ENCODE measurements at regions not wholly inside any gene's neighbourhood (a gene's known extent, or its start where the extent isn't known, plus 50 kb on each side); places are given as distances from the start of the nearest gene placed in this dataset.

DNA sequence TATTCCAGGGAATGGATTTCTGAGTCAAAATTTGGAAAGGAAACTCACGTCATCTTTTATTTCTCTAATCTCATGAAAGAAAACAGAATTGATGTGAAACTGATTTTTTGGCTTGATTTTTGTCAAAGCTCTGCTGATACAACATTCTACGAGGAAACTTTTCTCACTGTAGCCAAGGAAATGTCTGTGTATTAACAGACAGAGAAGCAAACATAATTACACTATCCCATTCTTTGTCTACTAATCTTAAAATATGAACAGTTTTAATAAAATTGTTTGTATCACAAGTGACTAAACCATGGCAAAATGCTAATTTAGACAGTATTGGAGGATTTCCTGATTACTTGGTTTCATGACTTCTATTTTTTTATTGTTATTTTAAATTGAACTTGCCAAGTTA is 1437.0 kb downstream of the OTOL1 start:
- Histone ChIP-seq H3K27me3 (no peaks in the 10 kb centered on the region), H3K4me3 (no peak overlapping the region), H3K9me3 (no peaks in the 10 kb centered on the region), H3K27ac (no peak overlapping the region), H3K36me3 (no peaks in the 10 kb centered on the region), H3K4me1 (no peaks in the 10 kb centered on the region)
- ATAC-seq = no peak
- DNase-seq = no peak
- intact Hi-C loops (cut with DNase I) = no loop called here
- TF ChIP-seq, protein P1, sequence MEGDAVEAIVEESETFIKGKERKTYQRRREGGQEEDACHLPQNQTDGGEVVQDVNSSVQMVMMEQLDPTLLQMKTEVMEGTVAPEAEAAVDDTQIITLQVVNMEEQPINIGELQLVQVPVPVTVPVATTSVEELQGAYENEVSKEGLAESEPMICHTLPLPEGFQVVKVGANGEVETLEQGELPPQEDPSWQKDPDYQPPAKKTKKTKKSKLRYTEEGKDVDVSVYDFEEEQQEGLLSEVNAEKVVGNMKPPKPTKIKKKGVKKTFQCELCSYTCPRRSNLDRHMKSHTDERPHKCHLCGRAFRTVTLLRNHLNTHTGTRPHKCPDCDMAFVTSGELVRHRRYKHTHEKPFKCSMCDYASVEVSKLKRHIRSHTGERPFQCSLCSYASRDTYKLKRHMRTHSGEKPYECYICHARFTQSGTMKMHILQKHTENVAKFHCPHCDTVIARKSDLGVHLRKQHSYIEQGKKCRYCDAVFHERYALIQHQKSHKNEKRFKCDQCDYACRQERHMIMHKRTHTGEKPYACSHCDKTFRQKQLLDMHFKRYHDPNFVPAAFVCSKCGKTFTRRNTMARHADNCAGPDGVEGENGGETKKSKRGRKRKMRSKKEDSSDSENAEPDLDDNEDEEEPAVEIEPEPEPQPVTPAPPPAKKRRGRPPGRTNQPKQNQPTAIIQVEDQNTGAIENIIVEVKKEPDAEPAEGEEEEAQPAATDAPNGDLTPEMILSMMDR (IDR thresholded peaks at IDR 0.05) = no peak

DNA sequence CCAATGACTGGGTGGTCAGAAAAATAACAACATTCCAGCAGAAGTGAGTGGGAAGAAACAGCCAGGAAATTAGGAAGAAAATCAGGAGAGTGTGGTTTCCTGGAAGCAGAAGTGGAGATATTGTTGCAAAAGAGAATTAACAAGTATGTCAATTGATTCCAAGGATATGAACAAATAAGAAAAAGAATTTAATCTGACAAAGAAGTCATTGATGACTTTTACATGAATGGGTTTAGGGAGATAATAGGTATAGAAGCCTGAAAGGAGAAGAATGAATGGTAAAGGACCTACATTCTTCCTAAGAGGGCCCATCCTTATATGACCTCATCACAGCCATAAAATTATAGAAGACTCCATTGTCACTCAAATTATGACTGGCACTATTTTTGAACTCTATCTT is 1440.1 kb downstream of the OTOL1 start:
- H3K4me3 ChIP-seq = no peak overlapping the region
- H3K27ac ChIP-seq = no peak overlapping the region
- DNase-seq (no peak), ATAC-seq (no peak)
- intact Hi-C loops (cut with DNase I) = no loop called here
- H3K4me1 ChIP-seq = no peaks in the 10 kb centered on the region
- no peaks in the 10 kb centered on the region for H3K9me3 ChIP-seq
- H3K27me3 ChIP-seq = no peaks in the 10 kb centered on the region
- TF ChIP-seq, protein P1 (IDR thresholded peaks at IDR 0.05) = no peak
- no peaks in the 10 kb centered on the region for H3K36me3 ChIP-seq

DNA sequence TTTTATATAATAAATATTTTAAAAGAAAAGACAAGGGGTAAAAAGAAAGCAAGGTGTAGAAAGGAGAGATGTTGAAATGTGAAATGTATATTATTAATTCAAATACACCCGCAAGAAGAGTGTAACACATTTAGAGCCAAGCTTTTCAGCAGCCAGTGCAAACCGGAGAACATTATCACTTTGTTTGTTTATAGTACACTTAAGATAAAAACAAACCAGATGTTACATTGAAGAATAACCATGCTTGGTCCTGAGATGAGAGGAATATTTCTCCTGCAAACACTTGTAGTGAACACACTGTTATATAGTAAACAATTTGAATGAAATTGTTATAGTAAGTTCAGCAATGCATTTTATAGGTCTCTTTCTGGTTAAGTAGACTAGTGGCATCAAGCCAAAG is 1441.5 kb downstream of the OTOL1 start:
- H3K4me1 ChIP-seq = no peaks in the 10 kb centered on the region
- DNase-seq (no peak), ATAC-seq (no peak)
- H3K27ac ChIP-seq = no peak overlapping the region
- no peaks in the 10 kb centered on the region for H3K36me3 ChIP-seq
- no peak overlapping the region for H3K4me3 ChIP-seq
- TF ChIP-seq, protein P1 (IDR thresholded peaks at IDR 0.05) = no peak
- H3K27me3 ChIP-seq = no peaks in the 10 kb centered on the region
- intact Hi-C loops (cut with DNase I) = no loop called here
- no peaks in the 10 kb centered on the region for H3K9me3 ChIP-seq

DNA sequence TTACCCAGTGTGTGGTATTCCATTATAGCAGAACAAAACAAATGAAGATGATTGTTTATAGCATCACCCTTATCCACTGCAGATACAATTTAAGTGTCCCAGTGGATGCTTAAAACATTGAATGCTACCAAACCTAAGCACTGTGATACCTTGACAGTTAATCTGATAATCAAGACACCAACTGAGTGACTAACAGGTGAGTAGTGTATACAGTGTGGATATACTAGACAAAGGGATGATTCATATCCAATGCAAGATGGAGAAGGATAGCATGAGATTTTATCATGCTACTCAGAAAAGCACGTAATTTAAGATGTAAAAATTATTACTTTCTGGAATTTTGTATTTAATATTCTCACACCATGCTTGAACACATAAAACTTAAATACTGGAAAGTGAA is 1449.0 kb downstream of the OTOL1 start:
- no peaks in the 10 kb centered on the region for H3K4me1 ChIP-seq
- H3K4me3 ChIP-seq = no peak overlapping the region
- DNase-seq = no peak
- no peaks in the 10 kb centered on the region for H3K9me3 ChIP-seq
- no peak overlapping the region for H3K27ac ChIP-seq
- H3K27me3 ChIP-seq = no peaks in the 10 kb centered on the region
- intact Hi-C loops (cut with DNase I) = no loop called here
- no peak for ATAC-seq
- TF ChIP-seq, protein P1 (IDR thresholded peaks at IDR 0.05) = no peak
- H3K36me3 ChIP-seq = no peaks in the 10 kb centered on the region

DNA sequence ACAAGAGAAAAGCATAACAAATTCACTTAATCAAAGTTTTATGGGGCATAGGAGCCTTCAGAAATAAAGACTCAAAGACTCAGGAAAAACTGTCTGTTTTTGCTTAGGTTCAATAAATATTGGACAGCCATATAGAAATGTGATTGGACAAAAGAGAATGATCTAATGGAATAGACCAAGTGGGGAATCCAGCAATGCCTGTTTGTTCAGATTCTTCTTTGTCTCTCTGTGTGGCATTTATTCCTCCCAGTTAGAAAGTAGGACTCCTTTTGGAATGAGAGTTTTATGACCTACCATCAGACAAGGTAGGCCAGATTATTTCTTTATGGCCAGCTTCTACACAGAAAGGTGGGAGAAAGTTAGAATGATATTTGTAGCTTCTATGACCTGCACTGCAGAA is 1460.1 kb downstream of the OTOL1 start:
- no peaks in the 10 kb centered on the region for H3K4me1 ChIP-seq
- no peak overlapping the region for H3K27ac ChIP-seq
- H3K36me3 ChIP-seq = no peaks in the 10 kb centered on the region
- no peaks in the 10 kb centered on the region for H3K27me3 ChIP-seq
- no peak for DNase-seq
- no peaks in the 10 kb centered on the region for H3K9me3 ChIP-seq
- no peak overlapping the region for H3K4me3 ChIP-seq
- ATAC-seq = no peak
- intact Hi-C loops (cut with DNase I) = no loop called here
- TF ChIP-seq, protein P1 (IDR thresholded peaks at IDR 0.05) = no peak

DNA sequence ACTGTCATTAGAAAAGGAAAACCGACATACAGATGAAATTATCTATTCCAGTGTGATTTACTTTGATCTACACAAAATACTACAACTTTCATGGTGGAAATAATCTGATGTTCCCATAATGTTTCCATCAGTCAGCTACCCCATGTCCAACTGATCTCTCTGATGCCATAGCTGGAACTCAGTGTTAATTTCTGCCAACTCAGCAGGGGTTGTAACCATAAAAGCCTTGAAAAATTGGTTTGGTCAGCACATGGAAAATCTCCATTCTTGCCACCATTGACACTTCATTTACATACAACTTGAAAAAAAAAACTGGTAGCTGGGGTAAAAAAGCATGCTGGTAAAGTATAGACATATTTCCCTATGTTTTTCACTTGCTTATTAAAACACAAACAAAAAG is 1463.7 kb downstream of the OTOL1 start:
- Histone ChIP-seq H3K36me3 (no peaks in the 10 kb centered on the region), H3K27me3 (no peaks in the 10 kb centered on the region), H3K4me1 (no peaks in the 10 kb centered on the region), H3K4me3 (no peak overlapping the region), H3K27ac (no peak overlapping the region), H3K9me3 (no peaks in the 10 kb centered on the region)
- intact Hi-C loops (cut with DNase I) = no loop called here
- ATAC-seq = no peak
- TF ChIP-seq, protein P1 (IDR thresholded peaks at IDR 0.05) = no peak
- no peak for DNase-seq

Data from upper lobe of right lung (tissue), 1 donor.